A549 (cell line): ENCODE measurements at regions not wholly inside any gene's neighbourhood (a gene's known extent, or its start where the extent isn't known, plus 50 kb on each side); places are given as distances from the start of the nearest gene placed in this dataset.

ENCODE experiments used
- BCL3 ChIP-seq: fragments of >200 bp; sonication (Bioruptor Twin); formaldehyde crosslinking; IDR thresholded peaks from 3 replicates; pipeline ENCODE4 v1.6.1; 2016
- CTCF ChIP-seq: fragments of >200 bp; sonication (Bioruptor Twin); formaldehyde crosslinking; IDR thresholded peaks from 3 replicates; pipeline ENCODE4 v1.5.1; 2016
- EHF ChIP-seq: fragments of 250-450 bp; sonication (Bioruptor Pico); IDR thresholded peaks from 2 replicates; pipeline ENCODE4 v1.5.0; 2020; ENCODE audit warnings: mild to moderate bottlenecking
- HDAC2 ChIP-seq: fragments of 200-600 bp; sonication (generic); IDR thresholded peaks from 2 replicates; pipeline ENCODE4 v1.6.1; 2016
- MYC ChIP-seq: IDR thresholded peaks from 2 replicates; pipeline ENCODE4 v1.6.1; 2012; ENCODE audit warnings: mild to moderate bottlenecking, inconsistent platforms, low read length, improper control_type of control experiment, borderline replicate concordance
- POLR2A ChIP-seq: IDR thresholded peaks from 2 replicates; pipeline ENCODE4 v1.6.1; 2012; ENCODE audit warnings: mild to moderate bottlenecking, low read length
- REST ChIP-seq: fragments of 200-600 bp; sonication (generic); IDR thresholded peaks from 2 replicates; pipeline ENCODE4 v1.6.1; 2016; ENCODE audit warnings: antibody characterized with exemption, mild to moderate bottlenecking, moderate library complexity
- USF2 ChIP-seq: fragments of 450-650 bp; IDR thresholded peaks from 2 replicates; pipeline ENCODE4 v1.6.1; 2014; ENCODE audit warnings: antibody characterized with exemption

GRCh38 chr4:115279330-115279729, 165.9 kb upstream of the NDST4 start:
- TF ChIP-seq MYC (no peak), CTCF (no peak), USF2 (no peak), POLR2A (no peak), BCL3 (no peak), EHF (CRISPR knock-in tag) (no peak), REST (no peak), HDAC2 (no peak)
